Endothelial cell of umbilical vein (primary cell): ENCODE measurements at regions not wholly inside any gene's neighbourhood (a gene's known extent, or its start where the extent isn't known, plus 50 kb on each side); places are given as distances from the start of the nearest gene placed in this dataset.

Experiments used
- BruUV-seq: library from RNA; stranded (reverse); fragments of 400-500 nt; replicated peaks from 2 replicates; lab custom pipeline; 2021; lab: Mats Ljungman, UMichigan
- CTCF ChIA-PET: fragments of 300-600, 350-600 bp; sonication (Branson Sonifier 250); formaldehyde crosslinking; loops from one replicate; lab custom pipeline; 2021; ENCODE audit warnings: antibody characterized with exemption, inconsistent platforms; lab: Charles Lee
- POLR2A ChIA-PET: fragments of 300-600, 350-600 bp; sonication (Branson Sonifier 250); formaldehyde crosslinking; loops from one replicate; lab custom pipeline; 2021; ENCODE audit warnings: antibody characterized with exemption, inconsistent platforms; lab: Charles Lee
- DNase-seq: peaks from one replicate; pipeline ENCODE4 v3.0.0-alpha.2; 2011; ENCODE audit warnings: low read depth, low spot score
- FAIRE-seq: peaks from 2 replicates; lab custom pipeline; 2011; peaks lifted over from hg19 to GRCh38; lab: Jason Lieb, UNC
- H2AFZ ChIP-seq: 2 replicates; pipeline ENCODE4 v1.6.0; 2012; ENCODE audit warnings: low read depth, low read length, control low read depth, inconsistent platforms
- H3K27ac ChIP-seq: 2 replicates; pipeline ENCODE4 v1.5.1; 2011; ENCODE audit warnings: low read depth, mild to moderate bottlenecking, control low read depth, low read length, moderate library complexity; ENCODE audit not compliant: insufficient read depth
- H3K27me3 ChIP-seq, 2 experiments: 2 replicates each; pipeline versions ENCODE4 v1.6.0 to v1.6.1; 2011; ENCODE audit warnings: low read length in 2 of 2, mixed read lengths in 1 of 2; ENCODE audit not compliant: control insufficient read depth in 2 of 2, insufficient read depth in 2 of 2
- H3K36me3 ChIP-seq, 2 experiments: 2 replicates in 1 of 2; 3 replicates in 1 of 2; pipeline ENCODE4 v1.5.1; 2011; ENCODE audit warnings: low read length in 2 of 2, mild to moderate bottlenecking in 1 of 2, moderate library complexity in 1 of 2; ENCODE audit not compliant: control insufficient read depth in 2 of 2, insufficient read depth in 2 of 2; ENCODE audit errors: extremely low read depth in 1 of 2
- H3K4me1 ChIP-seq: 3 replicates; pipeline ENCODE4 v1.5.1; 2011; ENCODE audit warnings: mild to moderate bottlenecking, low read length; ENCODE audit not compliant: control insufficient read depth, insufficient read depth; ENCODE audit errors: extremely low read depth
- H3K4me2 ChIP-seq: 2 replicates; pipeline ENCODE4 v1.6.1; 2011; ENCODE audit warnings: low read length, control low read depth, mixed read lengths; ENCODE audit not compliant: insufficient read depth
- H3K4me3 ChIP-seq, 3 experiments: fragments of 200-600 bp in 1 of 3; sonication (generic), shearing (Covaris generic) in 1 of 3; replicated peaks in 1 of 3; 2 replicates each; pipeline ENCODE4 v1.5.1; 2011 to 2016; ENCODE audit warnings: control low read depth in 3 of 3, low read length in 3 of 3, mild to moderate bottlenecking in 2 of 3, inconsistent platforms in 1 of 3, low read depth in 1 of 3, moderate library complexity in 1 of 3; ENCODE audit not compliant: insufficient read depth in 1 of 3
- H3K79me2 ChIP-seq: 2 replicates; pipeline ENCODE4 v1.6.0; 2012; ENCODE audit warnings: low read length, inconsistent platforms; ENCODE audit not compliant: control insufficient read depth, insufficient read depth
- H3K9ac ChIP-seq: replicated peaks from 2 replicates; pipeline ENCODE3; 2011; ENCODE audit warnings: low read length, control low read depth; ENCODE audit not compliant: insufficient read depth; ENCODE audit errors: extremely low read depth
- H3K9me1 ChIP-seq: replicated peaks from 3 replicates; pipeline ENCODE4 v1.6.0; 2011; ENCODE audit warnings: mild to moderate bottlenecking, low read length; ENCODE audit not compliant: control insufficient read depth, insufficient read depth; ENCODE audit errors: extremely low read depth
- H3K9me3 ChIP-seq: replicated peaks from 2 replicates; pipeline ENCODE4 v1.5.1; 2012; ENCODE audit warnings: low read length, inconsistent platforms; ENCODE audit not compliant: control insufficient read depth, insufficient read depth
- H4K20me1 ChIP-seq: replicated peaks from 2 replicates; pipeline ENCODE3; 2011; ENCODE audit warnings: mild to moderate bottlenecking, low read length; ENCODE audit not compliant: control insufficient read depth, insufficient read depth; ENCODE audit errors: extremely low read depth
- EZH2 ChIP-seq: IDR thresholded peaks from 2 replicates; pipeline ENCODE4 v1.6.1; 2012; ENCODE audit warnings: borderline replicate concordance, low read depth, mild to moderate bottlenecking, moderate library complexity, low read length, inconsistent platforms; ENCODE audit not compliant: severe bottlenecking
- FOS ChIP-seq: IDR thresholded peaks from 2 replicates; pipeline ENCODE4 v1.6.1; 2011; ENCODE audit warnings: mild to moderate bottlenecking, low read length, moderate library complexity, borderline replicate concordance; ENCODE audit not compliant: insufficient read depth
- GATA2 ChIP-seq: IDR thresholded peaks from 2 replicates; pipeline ENCODE4 v1.7.0; 2011; ENCODE audit warnings: low read depth, mild to moderate bottlenecking, moderate library complexity, mixed read lengths, low read length; ENCODE audit not compliant: insufficient read length, insufficient read depth
- JUN ChIP-seq: IDR thresholded peaks from 2 replicates; pipeline ENCODE4 v1.6.1; 2011; ENCODE audit warnings: borderline replicate concordance, low read depth; ENCODE audit not compliant: insufficient read length, insufficient read depth
- MYC ChIP-seq: IDR thresholded peaks from one replicate; pipeline ENCODE4 v1.6.1; 2011; ENCODE audit warnings: mild to moderate bottlenecking, low read depth, low read length
- POLR2A ChIP-seq: IDR thresholded peaks from 2 replicates; pipeline ENCODE4 v1.6.1; 2012; ENCODE audit warnings: low read depth, mild to moderate bottlenecking, control low read depth, low read length
- POLR2AphosphoS5 ChIP-seq: IDR thresholded peaks from 2 replicates; pipeline ENCODE4 v1.6.1; 2012; ENCODE audit warnings: low read depth, mild to moderate bottlenecking, control low read depth, low read length, moderate library complexity; ENCODE audit not compliant: insufficient read depth
- dilution Hi-C: fragments of 300-500 bp; cut with MboI; formaldehyde crosslinking; loops from one replicate; pipeline ENCODE4 v1.15.0; 2019; ENCODE audit warnings: low sequenced_read_pairs; ENCODE audit not compliant: extremely low pct_ligation_motif_present
- intact Hi-C: fragments of 100-400 bp; cut with micrococcal nuclease; formaldehyde crosslinking; loops from one replicate; pipeline ENCODE4 v1.10.0; 2022
- TF ChIP-seq, protein P1 (sequence below): IDR thresholded peaks from 2 replicates; pipeline ENCODE4 v1.6.1; 2011; ENCODE audit not compliant: insufficient read depth, insufficient read length
- TF ChIP-seq, protein P2 (sequence below), 2 donors: IDR thresholded peaks; 1 replicate in 1 of 2; 2 replicates in 1 of 2; pipeline ENCODE4 v1.5.1; 2011; ENCODE audit warnings: low read length in 2 of 2, mild to moderate bottlenecking in 2 of 2, moderate library complexity in 2 of 2, control low read depth in 1 of 2, inconsistent platforms in 1 of 2, low read depth in 1 of 2; ENCODE audit not compliant: insufficient read depth in 1 of 2; ENCODE audit errors: extremely low read depth in 1 of 2

DNA sequence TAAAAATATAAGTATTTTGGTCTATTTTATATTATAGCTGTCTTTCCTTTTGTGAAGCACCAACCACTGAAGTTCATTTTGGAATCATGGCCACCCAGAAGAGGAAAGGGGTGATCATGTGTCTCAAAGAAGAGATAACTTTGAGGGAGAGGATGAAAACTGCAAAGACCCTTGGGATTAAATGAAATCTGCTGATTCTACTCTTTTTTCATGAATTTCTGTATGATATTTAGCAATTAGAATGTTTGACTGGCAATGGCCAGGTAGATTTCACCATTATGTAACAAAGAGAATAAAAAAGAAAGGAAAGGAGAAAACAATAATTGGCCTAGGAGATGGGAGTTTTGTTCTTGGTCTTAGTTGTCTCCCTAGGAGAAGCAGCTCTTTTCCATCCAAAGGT, 350.8 kb downstream of the EMP1 start:
- intact Hi-C loops, result no loop called here
- dilution Hi-C loops, result no loop called here
- H3K36me3 ChIP-seq, result no peaks in the 10 kb centered on the region
- no peak for DNase-seq
- TF ChIP-seq, protein P1, sequence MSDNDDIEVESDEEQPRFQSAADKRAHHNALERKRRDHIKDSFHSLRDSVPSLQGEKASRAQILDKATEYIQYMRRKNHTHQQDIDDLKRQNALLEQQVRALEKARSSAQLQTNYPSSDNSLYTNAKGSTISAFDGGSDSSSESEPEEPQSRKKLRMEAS, result no peak
- no peak for TF ChIP-seq EZH2
- no peak for TF ChIP-seq POLR2A
- no peak for TF ChIP-seq GATA2
- TF ChIP-seq FOS, result no peak
- no peak for TF ChIP-seq MYC
- TF ChIP-seq, protein P2, sequence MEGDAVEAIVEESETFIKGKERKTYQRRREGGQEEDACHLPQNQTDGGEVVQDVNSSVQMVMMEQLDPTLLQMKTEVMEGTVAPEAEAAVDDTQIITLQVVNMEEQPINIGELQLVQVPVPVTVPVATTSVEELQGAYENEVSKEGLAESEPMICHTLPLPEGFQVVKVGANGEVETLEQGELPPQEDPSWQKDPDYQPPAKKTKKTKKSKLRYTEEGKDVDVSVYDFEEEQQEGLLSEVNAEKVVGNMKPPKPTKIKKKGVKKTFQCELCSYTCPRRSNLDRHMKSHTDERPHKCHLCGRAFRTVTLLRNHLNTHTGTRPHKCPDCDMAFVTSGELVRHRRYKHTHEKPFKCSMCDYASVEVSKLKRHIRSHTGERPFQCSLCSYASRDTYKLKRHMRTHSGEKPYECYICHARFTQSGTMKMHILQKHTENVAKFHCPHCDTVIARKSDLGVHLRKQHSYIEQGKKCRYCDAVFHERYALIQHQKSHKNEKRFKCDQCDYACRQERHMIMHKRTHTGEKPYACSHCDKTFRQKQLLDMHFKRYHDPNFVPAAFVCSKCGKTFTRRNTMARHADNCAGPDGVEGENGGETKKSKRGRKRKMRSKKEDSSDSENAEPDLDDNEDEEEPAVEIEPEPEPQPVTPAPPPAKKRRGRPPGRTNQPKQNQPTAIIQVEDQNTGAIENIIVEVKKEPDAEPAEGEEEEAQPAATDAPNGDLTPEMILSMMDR (IDR thresholded peaks at IDR 0.05; ENCODE audit: extremely low read depth in 1 of 2, insufficient read depth in 1 of 2, low read depth in 1 of 2, low read length in 2 of 2), result no peak
- TF ChIP-seq POLR2AphosphoS5, result no peak
- no peak for TF ChIP-seq JUN
- no peak overlapping the region for H3K9ac ChIP-seq
- H3K27me3 ChIP-seq, result no peaks in the 10 kb centered on the region
- no peaks in the 10 kb centered on the region for H3K9me1 ChIP-seq
- ChIA-PET POLR2A (no interaction called here), CTCF (interaction anchor here (2.1 to 5.4 kb wide), 2 partner anchors 10 to 12 kb away, joined by 4 to 53 read pairs; no protein-coding TSS in a partner anchor)
- no peaks in the 10 kb centered on the region for H3K79me2 ChIP-seq
- H3K4me1 ChIP-seq, result no peaks in the 10 kb centered on the region
- H3K4me2 ChIP-seq, result no peak overlapping the region
- FAIRE-seq, result no peak
- H4K20me1 ChIP-seq, result no peaks in the 10 kb centered on the region
- no TSS peak for BruUV-seq
- no peaks in the 10 kb centered on the region for H3K9me3 ChIP-seq
- H2AFZ ChIP-seq, result no peak overlapping the region
- H3K4me3 ChIP-seq, result no peak overlapping the region
- no peak overlapping the region for H3K27ac ChIP-seq
